ENCODE measurements at regions not wholly inside any gene's neighbourhood (a gene's known extent, or its start where the extent isn't known, plus 50 kb on each side); places are given as distances from the start of the nearest gene placed in this dataset.
"Not testable (repeated sequence)": the region's sequence is repeated elsewhere in the genome, so short reads cannot be mapped to it uniquely, and the experiment has no call there.

- H3K27me3 Mint-ChIP-seq, H3K9me3 Mint-ChIP-seq, H3K36me3 Mint-ChIP-seq, DNase-seq, H3K4me3 Mint-ChIP-seq, H3K4me1 Mint-ChIP-seq, H3K27ac Mint-ChIP-seq: not testable (repeated sequence)
These were observed 301.2 kb downstream of the GOLGA6L6 start for GRCh38 chr15:20240366-20240917.

- not testable (repeated sequence) for H3K27ac Mint-ChIP-seq, H3K36me3 Mint-ChIP-seq, DNase-seq, H3K27me3 Mint-ChIP-seq, H3K4me3 Mint-ChIP-seq, H3K4me1 Mint-ChIP-seq, H3K9me3 Mint-ChIP-seq
These were observed 302.4 kb downstream of the GOLGA6L6 start for GRCh38 chr15:20239186-20239585.

GRCh38 chr15:20237256-20238020 lies 304.2 kb downstream of the GOLGA6L6 start:
- not testable (repeated sequence) for DNase-seq, H3K36me3 Mint-ChIP-seq, H3K9me3 Mint-ChIP-seq, H3K4me3 Mint-ChIP-seq, H3K27me3 Mint-ChIP-seq, H3K4me1 Mint-ChIP-seq, H3K27ac Mint-ChIP-seq

- not testable (repeated sequence) for H3K9me3 Mint-ChIP-seq, H3K36me3 Mint-ChIP-seq, H3K4me3 Mint-ChIP-seq, H3K4me1 Mint-ChIP-seq, DNase-seq, H3K27me3 Mint-ChIP-seq, H3K27ac Mint-ChIP-seq
These were observed 305.9 kb downstream of the GOLGA6L6 start for GRCh38 chr15:20235728-20236127.

GRCh38 chr15:20234006-20234540 lies 307.5 kb downstream of the GOLGA6L6 start:
- H3K9me3 Mint-ChIP-seq, H3K36me3 Mint-ChIP-seq, DNase-seq, H3K27me3 Mint-ChIP-seq, H3K4me1 Mint-ChIP-seq, H3K27ac Mint-ChIP-seq, H3K4me3 Mint-ChIP-seq: not testable (repeated sequence)

GRCh38 chr15:20232457-20232856 lies 309.1 kb downstream of the GOLGA6L6 start:
- not testable (repeated sequence) for H3K36me3 Mint-ChIP-seq, H3K4me1 Mint-ChIP-seq, DNase-seq, H3K27ac Mint-ChIP-seq, H3K27me3 Mint-ChIP-seq, H3K4me3 Mint-ChIP-seq, H3K9me3 Mint-ChIP-seq

GRCh38 chr15:20230656-20231055 lies 310.9 kb downstream of the GOLGA6L6 start:
- not testable (repeated sequence) for H3K9me3 Mint-ChIP-seq, H3K36me3 Mint-ChIP-seq, H3K27me3 Mint-ChIP-seq, H3K4me3 Mint-ChIP-seq, H3K4me1 Mint-ChIP-seq, H3K27ac Mint-ChIP-seq, DNase-seq

GRCh38 chr15:20228791-20229190 lies 312.8 kb downstream of the GOLGA6L6 start:
- H3K9me3 Mint-ChIP-seq, H3K4me1 Mint-ChIP-seq, DNase-seq, H3K27me3 Mint-ChIP-seq, H3K27ac Mint-ChIP-seq, H3K4me3 Mint-ChIP-seq, H3K36me3 Mint-ChIP-seq: not testable (repeated sequence)

GRCh38 chr15:20227119-20227853 lies 314.3 kb downstream of the GOLGA6L6 start:
- not testable (repeated sequence) for H3K4me3 Mint-ChIP-seq, H3K36me3 Mint-ChIP-seq, H3K27ac Mint-ChIP-seq

GRCh38 chr15:20226531-20226930 lies 315.1 kb downstream of the GOLGA6L6 start:
- H3K4me1 Mint-ChIP-seq, H3K27ac Mint-ChIP-seq, H3K27me3 Mint-ChIP-seq, H3K9me3 Mint-ChIP-seq, DNase-seq, H3K4me3 Mint-ChIP-seq, H3K36me3 Mint-ChIP-seq: not testable (repeated sequence)

More at GRCh38 chr15:20227119-20227853, 314.3 kb downstream of the GOLGA6L6 start:
- not testable (repeated sequence) for H3K9me3 Mint-ChIP-seq, DNase-seq, H3K27me3 Mint-ChIP-seq, H3K4me1 Mint-ChIP-seq

- not testable (repeated sequence) for H3K4me3 Mint-ChIP-seq, DNase-seq, H3K27ac Mint-ChIP-seq, H3K36me3 Mint-ChIP-seq, H3K9me3 Mint-ChIP-seq, H3K4me1 Mint-ChIP-seq, H3K27me3 Mint-ChIP-seq
These were observed 320.5 kb downstream of the GOLGA6L6 start for GRCh38 chr15:20221063-20221462.

GRCh38 chr15:20219171-20219570 lies 322.4 kb downstream of the GOLGA6L6 start:
- not testable (repeated sequence) for H3K4me1 Mint-ChIP-seq, H3K36me3 Mint-ChIP-seq, H3K4me3 Mint-ChIP-seq, H3K27ac Mint-ChIP-seq, H3K9me3 Mint-ChIP-seq, H3K27me3 Mint-ChIP-seq, DNase-seq

- H3K27ac Mint-ChIP-seq, H3K27me3 Mint-ChIP-seq, H3K4me1 Mint-ChIP-seq, H3K36me3 Mint-ChIP-seq, DNase-seq, H3K9me3 Mint-ChIP-seq, H3K4me3 Mint-ChIP-seq: not testable (repeated sequence)
These were observed 325.9 kb downstream of the GOLGA6L6 start for GRCh38 chr15:20215700-20216099.

GRCh38 chr15:20214101-20214500 lies 327.5 kb downstream of the GOLGA6L6 start:
- not testable (repeated sequence) for H3K36me3 Mint-ChIP-seq, H3K9me3 Mint-ChIP-seq, H3K27ac Mint-ChIP-seq, H3K4me1 Mint-ChIP-seq, H3K4me3 Mint-ChIP-seq, H3K27me3 Mint-ChIP-seq, DNase-seq

- DNase-seq, H3K4me1 Mint-ChIP-seq, H3K27ac Mint-ChIP-seq, H3K4me3 Mint-ChIP-seq, H3K27me3 Mint-ChIP-seq, H3K36me3 Mint-ChIP-seq, H3K9me3 Mint-ChIP-seq: not testable (repeated sequence)
These were observed 330.1 kb downstream of the GOLGA6L6 start for GRCh38 chr15:20211508-20211907.

- not testable (repeated sequence) for DNase-seq, H3K36me3 Mint-ChIP-seq, H3K9me3 Mint-ChIP-seq, H3K4me1 Mint-ChIP-seq, H3K27ac Mint-ChIP-seq, H3K27me3 Mint-ChIP-seq, H3K4me3 Mint-ChIP-seq
These were observed 331.6 kb downstream of the GOLGA6L6 start for GRCh38 chr15:20209973-20210372.

Data from activated naive CD8-positive, alpha-beta T cell treated with anti-CD3 and anti-CD28 coated beads for 36 hours (primary cell).